Neuronal stem cell (in vitro differentiated cells): ENCODE measurements at regions not wholly inside any gene's neighbourhood (a gene's known extent, or its start where the extent isn't known, plus 50 kb on each side); places are given as distances from the start of the nearest gene placed in this dataset.

Experiments used
- DNase-seq: peaks from one replicate; pipeline ENCODE4 v3.0.0-alpha.2; 2013; ENCODE audit warnings: low spot score
- H2AFZ ChIP-seq: one replicate; pipeline ENCODE4 v1.6.1; 2013; ENCODE audit warnings: mild to moderate bottlenecking, low read length, inconsistent platforms
- H2AK5ac ChIP-seq: 2 replicates; pipeline ENCODE4 v1.6.1; 2013; ENCODE audit warnings: low read depth, mild to moderate bottlenecking, inconsistent platforms, low read length, moderate library complexity, mixed read lengths
- H2BK120ac ChIP-seq: 2 replicates; pipeline ENCODE4 v1.6.1; 2013; ENCODE audit warnings: low read depth, mild to moderate bottlenecking, inconsistent platforms, low read length, moderate library complexity, mixed read lengths
- H2BK12ac ChIP-seq: one replicate; pipeline ENCODE4 v1.6.1; 2013; ENCODE audit warnings: low read length, inconsistent platforms
- H2BK15ac ChIP-seq: 2 replicates; pipeline ENCODE4 v1.6.1; 2013; ENCODE audit warnings: mild to moderate bottlenecking, low read length, inconsistent platforms, mixed read lengths
- H2BK5ac ChIP-seq: one replicate; pipeline ENCODE4 v1.6.1; 2013; ENCODE audit warnings: inconsistent platforms, mild to moderate bottlenecking, low read length, moderate library complexity
- H3K14ac ChIP-seq: one replicate; pipeline ENCODE4 v1.6.1; 2013; ENCODE audit warnings: low read length, inconsistent platforms
- H3K18ac ChIP-seq: 2 replicates; pipeline ENCODE4 v1.6.1; 2013; ENCODE audit warnings: low read length, inconsistent platforms
- H3K23ac ChIP-seq: 2 replicates; pipeline ENCODE4 v1.6.1; 2013; ENCODE audit warnings: low read depth, mild to moderate bottlenecking, mixed read lengths, low read length, inconsistent platforms; ENCODE audit not compliant: poor library complexity
- H3K27ac ChIP-seq: replicated peaks from 3 replicates; pipeline ENCODE4 v1.5.1; 2013; ENCODE audit warnings: low read length, inconsistent platforms
- H3K27me3 ChIP-seq, 3 experiments: 2 replicates each; pipeline ENCODE4 v1.6.1; 2013; ENCODE audit warnings: low read length in 3 of 3, mild to moderate bottlenecking in 2 of 3, inconsistent platforms in 1 of 3, low read depth in 1 of 3, mixed read lengths in 1 of 3, moderate library complexity in 1 of 3; ENCODE audit not compliant: control insufficient read depth in 3 of 3, insufficient read depth in 3 of 3
- H3K36me3 ChIP-seq, 2 donors: replicated peaks in 1 of 2; 2 replicates each; pipeline ENCODE4 v1.6.1; 2013; ENCODE audit warnings: low read length in 2 of 2; ENCODE audit not compliant: control insufficient read depth in 2 of 2, insufficient read depth in 2 of 2
- H3K4ac ChIP-seq: 2 replicates; pipeline ENCODE4 v1.6.1; 2013; ENCODE audit warnings: inconsistent platforms, mild to moderate bottlenecking, low read length, moderate library complexity
- H3K4me1 ChIP-seq, 2 donors: 1 replicate in 1 of 2; 2 replicates in 1 of 2; pipeline ENCODE4 v1.6.1; 2013; ENCODE audit warnings: low read length in 2 of 2, low read depth in 1 of 2; ENCODE audit not compliant: control insufficient read depth in 2 of 2, insufficient read depth in 1 of 2
- H3K4me2 ChIP-seq: one replicate; pipeline ENCODE4 v1.6.1; 2013; ENCODE audit warnings: mild to moderate bottlenecking, low read length, inconsistent platforms; ENCODE audit not compliant: insufficient read depth, poor library complexity, severe bottlenecking
- H3K4me3 ChIP-seq, 2 donors: 2 replicates each; pipeline ENCODE4 v1.5.1; 2013; ENCODE audit warnings: low read length in 2 of 2, mild to moderate bottlenecking in 2 of 2, inconsistent platforms in 1 of 2, moderate library complexity in 1 of 2
- H3K79me1 ChIP-seq: one replicate; pipeline ENCODE4 v1.6.1; 2013; ENCODE audit warnings: low read depth, mild to moderate bottlenecking, inconsistent platforms, low read length, moderate library complexity
- H3K9ac ChIP-seq: one replicate; pipeline ENCODE4 v1.6.1; 2013; ENCODE audit warnings: mild to moderate bottlenecking, low read depth, low read length, inconsistent platforms; ENCODE audit not compliant: poor library complexity
- H3K9me3 ChIP-seq, 2 donors: replicated peaks in 1 of 2; 2 replicates each; pipeline versions ENCODE3 to v1.6.1; 2013; ENCODE audit warnings: low read length in 2 of 2, mild to moderate bottlenecking in 2 of 2, inconsistent platforms in 1 of 2, low read depth in 1 of 2, mixed read lengths in 1 of 2, moderate library complexity in 1 of 2; ENCODE audit not compliant: control insufficient read depth in 2 of 2, insufficient read depth in 1 of 2
- H4K8ac ChIP-seq: one replicate; pipeline ENCODE4 v1.6.1; 2013; ENCODE audit warnings: low read depth, mild to moderate bottlenecking, inconsistent platforms, low read length, moderate library complexity
- H4K91ac ChIP-seq: one replicate; pipeline ENCODE4 v1.6.1; 2013; ENCODE audit warnings: low read length, low read depth, mild to moderate bottlenecking, inconsistent platforms; ENCODE audit not compliant: poor library complexity
- WGBS, 2 donors: extraction: QIAGEN DNeasy Blood & Tissue Kit; methylation state at CpG; one replicate each; pipeline ENCODE4 v1.1.7; 2013; ENCODE audit warnings: missing lambda C conversion rate in 2 of 2, mixed read lengths in 1 of 2; ENCODE audit not compliant: insufficient read length in 2 of 2, insufficient replicate concordance in 1 of 2; ENCODE audit errors: extremely low coverage in 2 of 2; 5-methylcytosine and 5-hydroxymethylcytosine counted together

DNA sequence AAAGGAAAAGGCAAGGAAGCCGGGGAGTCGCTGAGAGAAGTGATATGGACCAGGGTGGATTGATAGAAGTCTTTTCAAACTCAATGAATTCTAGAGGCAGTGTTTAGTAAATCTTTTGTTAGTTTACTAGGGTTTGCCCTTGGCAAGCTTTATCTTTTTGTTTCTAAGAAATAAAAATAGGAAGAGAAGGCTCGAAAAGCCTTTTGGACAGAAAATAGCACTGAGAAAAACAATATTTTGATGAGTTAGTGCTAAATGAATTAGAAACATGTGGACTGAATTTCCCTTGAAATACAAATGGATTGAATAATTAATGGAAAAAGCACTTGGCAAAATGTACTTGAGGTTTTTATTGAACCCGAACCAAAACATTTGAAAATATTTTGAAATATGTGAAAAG is 121.8 kb upstream of the SPAG17 start:
- Histone ChIP-seq H3K4me2 (no peak overlapping the region), H2BK120ac (no peak overlapping the region), H2BK15ac (no peak overlapping the region), H3K9me3 (no peaks in the 10 kb centered on the region), H3K27me3 (no peaks in the 10 kb centered on the region), H2BK12ac (no peak overlapping the region), H2AFZ (no peak overlapping the region), H3K23ac (no peak overlapping the region), H3K9ac (no peak overlapping the region), H3K36me3 (no peaks in the 10 kb centered on the region), H3K79me1 (no peaks in the 10 kb centered on the region), H3K4ac (no peak overlapping the region), H3K4me1 (no peaks in the 10 kb centered on the region), H4K8ac (no peak overlapping the region), H2BK5ac (no peak overlapping the region), H3K14ac (no peak overlapping the region), H3K18ac (no peak overlapping the region), H4K91ac (no peak overlapping the region), H2AK5ac (no peak overlapping the region), H3K4me3 (no peak overlapping the region), H3K27ac (no peak overlapping the region)
- no peak for DNase-seq
- no CpG with 5 or more reads among the region's 4 CpGs for WGBS, 2 donors

DNA sequence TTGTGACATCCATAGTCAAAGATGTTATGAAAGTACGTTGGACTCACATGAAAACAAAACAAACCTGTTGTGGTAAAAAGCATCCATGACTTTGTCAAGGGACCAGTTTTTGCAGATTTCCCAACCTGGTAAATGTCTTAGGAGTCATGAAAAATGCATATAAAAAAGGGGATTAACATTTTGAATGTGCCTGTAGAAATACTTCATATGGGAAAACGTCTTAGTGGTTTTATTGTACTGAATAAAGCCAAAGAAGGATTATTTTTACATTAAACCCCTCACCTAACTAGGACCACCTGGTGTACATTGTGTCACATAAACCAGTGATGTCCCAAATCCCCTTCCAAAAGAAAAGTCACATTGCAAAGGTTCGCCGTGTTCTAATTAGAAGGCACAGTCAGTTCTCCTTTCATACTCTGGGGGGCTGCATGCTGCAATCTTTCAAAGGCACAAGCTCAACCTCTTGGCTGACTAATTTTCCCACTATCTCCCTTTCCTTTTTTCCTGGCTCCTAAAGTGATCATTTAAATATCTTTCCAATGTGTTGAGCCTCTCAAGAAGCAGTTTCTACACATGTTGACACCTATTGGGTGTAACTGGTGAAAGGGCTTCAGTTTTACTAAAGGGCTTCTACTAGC is 119.8 kb upstream of the SPAG17 start:
- H3K4ac ChIP-seq: no peak overlapping the region
- no peak overlapping the region for H4K91ac ChIP-seq
- DNase-seq: peak; percentile 24
- H3K9ac ChIP-seq: no peak overlapping the region
- H3K9me3 ChIP-seq: no peaks in the 10 kb centered on the region
- WGBS, 2 donors: no CpG with 5 or more reads among the region's 4 CpGs
- H3K4me1 ChIP-seq: peaks cover 0 to 4% of the 10 kb centered on the region in 2 donors
- H2BK12ac ChIP-seq: no peak overlapping the region
- H3K4me2 ChIP-seq: no peak overlapping the region
- no peak overlapping the region for H3K23ac ChIP-seq
- H2BK15ac ChIP-seq: no peak overlapping the region
- no peak overlapping the region for H3K4me3 ChIP-seq
- H2BK5ac ChIP-seq: no peak overlapping the region
- no peaks in the 10 kb centered on the region for H3K79me1 ChIP-seq
- no peak overlapping the region for H3K27ac ChIP-seq
- H3K36me3 ChIP-seq: no peaks in the 10 kb centered on the region
- H3K27me3 ChIP-seq: no peaks in the 10 kb centered on the region
- no peak overlapping the region for H2AK5ac ChIP-seq
- H4K8ac ChIP-seq: no peak overlapping the region
- no peak overlapping the region for H2AFZ ChIP-seq
- no peak overlapping the region for H3K18ac ChIP-seq
- no peak overlapping the region for H3K14ac ChIP-seq
- H2BK120ac ChIP-seq: no peak overlapping the region

DNA sequence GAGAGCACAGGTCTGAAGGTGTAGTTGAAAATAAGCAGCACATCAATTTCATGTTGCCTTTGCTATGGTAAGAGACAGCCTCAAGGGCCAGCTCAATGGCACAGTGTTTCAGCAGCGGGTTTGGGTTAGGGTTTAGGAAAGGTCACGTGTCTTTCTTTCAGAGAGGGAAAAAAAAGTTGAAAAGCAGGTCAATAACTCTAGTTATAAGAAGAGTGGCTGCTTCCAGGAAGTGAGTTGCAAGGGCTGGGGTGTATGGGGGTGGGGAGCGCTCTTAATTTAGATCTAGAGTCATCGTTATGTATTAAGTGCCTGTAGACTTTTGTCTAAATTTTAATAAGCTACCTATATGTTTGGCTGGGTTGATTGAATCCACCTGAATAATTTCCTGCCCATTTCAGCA is 118.5 kb upstream of the SPAG17 start:
- no peak overlapping the region for H3K23ac ChIP-seq
- no peaks in the 10 kb centered on the region for H3K79me1 ChIP-seq
- no peak overlapping the region for H3K4me3 ChIP-seq
- H3K4ac ChIP-seq: no peak overlapping the region
- no peak overlapping the region for H3K18ac ChIP-seq
- no peak overlapping the region for H3K14ac ChIP-seq
- H3K4me1 ChIP-seq: peaks cover 0 to 4% of the 10 kb centered on the region in 2 donors
- no peak overlapping the region for H2AK5ac ChIP-seq
- no peaks in the 10 kb centered on the region for H3K36me3 ChIP-seq
- H4K8ac ChIP-seq: no peak overlapping the region
- whole genome bisulfite sequencing, 2 donors: no CpG with 5 or more reads among the region's 4 CpGs
- H2BK12ac ChIP-seq: no peak overlapping the region
- H3K9ac ChIP-seq: no peak overlapping the region
- no peak overlapping the region for H4K91ac ChIP-seq
- no peaks in the 10 kb centered on the region for H3K27me3 ChIP-seq
- no peak for DNase-seq
- H2BK5ac ChIP-seq: no peak overlapping the region
- no peak overlapping the region for H2AFZ ChIP-seq
- no peaks in the 10 kb centered on the region for H3K9me3 ChIP-seq
- H3K4me2 ChIP-seq: no peak overlapping the region
- no peak overlapping the region for H2BK120ac ChIP-seq
- H3K27ac ChIP-seq: no peak overlapping the region
- no peak overlapping the region for H2BK15ac ChIP-seq

DNA sequence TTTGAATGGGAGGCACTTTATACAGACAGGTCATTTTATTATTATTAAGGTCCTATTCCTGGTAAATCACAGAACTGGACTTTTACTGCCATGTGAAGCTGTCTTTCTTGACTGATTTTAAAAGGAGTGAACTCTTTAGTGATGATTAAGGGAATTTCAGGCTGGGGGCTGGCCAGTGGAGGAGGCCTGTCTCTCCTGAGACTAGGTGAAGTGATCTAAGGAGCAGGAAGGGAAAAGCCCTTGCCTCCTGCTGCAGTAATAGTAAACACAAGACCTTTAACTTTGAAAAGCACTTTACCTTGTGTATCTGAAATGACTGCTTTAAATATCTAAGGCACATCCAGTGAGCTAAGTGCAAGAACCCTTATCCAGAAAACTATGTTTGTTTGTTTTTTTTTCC is 118.0 kb upstream of the SPAG17 start:
- Histone ChIP-seq H3K9ac (no peak overlapping the region), H3K14ac (no peak overlapping the region), H3K23ac (no peak overlapping the region), H3K4ac (no peak overlapping the region), H3K18ac (no peak overlapping the region), H3K4me3 (no peak overlapping the region), H3K4me2 (no peak overlapping the region), H2AK5ac (no peak overlapping the region), H3K27ac (no peak overlapping the region), H2BK15ac (no peak overlapping the region), H3K9me3 (no peaks in the 10 kb centered on the region), H3K4me1 (peaks cover 0 to 4% of the 10 kb centered on the region in 2 donors), H2BK120ac (no peak overlapping the region), H3K36me3 (no peaks in the 10 kb centered on the region), H2BK12ac (no peak overlapping the region), H2BK5ac (no peak overlapping the region), H3K27me3 (no peaks in the 10 kb centered on the region), H3K79me1 (no peaks in the 10 kb centered on the region), H2AFZ (no peak overlapping the region), H4K8ac (no peak overlapping the region), H4K91ac (no peak overlapping the region)
- no peak for DNase-seq
